ENCODE measurements at regions not wholly inside any gene's neighbourhood (a gene's known extent, or its start where the extent isn't known, plus 50 kb on each side); places are given as distances from the start of the nearest gene placed in this dataset.

GRCh38 chr7:117929237-117929636, 56.0 kb upstream of the CTTNBP2 start:
- TF ChIP-seq, protein P1, sequence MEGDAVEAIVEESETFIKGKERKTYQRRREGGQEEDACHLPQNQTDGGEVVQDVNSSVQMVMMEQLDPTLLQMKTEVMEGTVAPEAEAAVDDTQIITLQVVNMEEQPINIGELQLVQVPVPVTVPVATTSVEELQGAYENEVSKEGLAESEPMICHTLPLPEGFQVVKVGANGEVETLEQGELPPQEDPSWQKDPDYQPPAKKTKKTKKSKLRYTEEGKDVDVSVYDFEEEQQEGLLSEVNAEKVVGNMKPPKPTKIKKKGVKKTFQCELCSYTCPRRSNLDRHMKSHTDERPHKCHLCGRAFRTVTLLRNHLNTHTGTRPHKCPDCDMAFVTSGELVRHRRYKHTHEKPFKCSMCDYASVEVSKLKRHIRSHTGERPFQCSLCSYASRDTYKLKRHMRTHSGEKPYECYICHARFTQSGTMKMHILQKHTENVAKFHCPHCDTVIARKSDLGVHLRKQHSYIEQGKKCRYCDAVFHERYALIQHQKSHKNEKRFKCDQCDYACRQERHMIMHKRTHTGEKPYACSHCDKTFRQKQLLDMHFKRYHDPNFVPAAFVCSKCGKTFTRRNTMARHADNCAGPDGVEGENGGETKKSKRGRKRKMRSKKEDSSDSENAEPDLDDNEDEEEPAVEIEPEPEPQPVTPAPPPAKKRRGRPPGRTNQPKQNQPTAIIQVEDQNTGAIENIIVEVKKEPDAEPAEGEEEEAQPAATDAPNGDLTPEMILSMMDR (IDR thresholded peaks at IDR 0.05; ENCODE audit: low read length), result no peak
- no peak for TF ChIP-seq EZH2 (optimal IDR thresholded peaks at IDR 0.05; ENCODE audit: low read depth, low read length)

All from MM.1S (cell line).